HG03159 (cell line): ENCODE measurements at regions not wholly inside any gene's neighbourhood (a gene's known extent, or its start where the extent isn't known, plus 50 kb on each side); places are given as distances from the start of the nearest gene placed in this dataset.
"Not testable (repeated sequence)": the region's sequence is repeated elsewhere in the genome, so short reads cannot be mapped to it uniquely, and the experiment has no call there.

Experiments used
- ATAC-seq: cut with Tn5 transposase; IDR thresholded peaks from one replicate; pipeline ENCODE4 v1.9.1; 2021; ENCODE audit warnings: mild to moderate bottlenecking, moderate library complexity; ENCODE audit not compliant: unreplicated experiment

- no peak for ATAC-seq
These were observed 598.4 kb downstream of the CHSY3 start for GRCh38 chr5:130502702-130503101.

DNA sequence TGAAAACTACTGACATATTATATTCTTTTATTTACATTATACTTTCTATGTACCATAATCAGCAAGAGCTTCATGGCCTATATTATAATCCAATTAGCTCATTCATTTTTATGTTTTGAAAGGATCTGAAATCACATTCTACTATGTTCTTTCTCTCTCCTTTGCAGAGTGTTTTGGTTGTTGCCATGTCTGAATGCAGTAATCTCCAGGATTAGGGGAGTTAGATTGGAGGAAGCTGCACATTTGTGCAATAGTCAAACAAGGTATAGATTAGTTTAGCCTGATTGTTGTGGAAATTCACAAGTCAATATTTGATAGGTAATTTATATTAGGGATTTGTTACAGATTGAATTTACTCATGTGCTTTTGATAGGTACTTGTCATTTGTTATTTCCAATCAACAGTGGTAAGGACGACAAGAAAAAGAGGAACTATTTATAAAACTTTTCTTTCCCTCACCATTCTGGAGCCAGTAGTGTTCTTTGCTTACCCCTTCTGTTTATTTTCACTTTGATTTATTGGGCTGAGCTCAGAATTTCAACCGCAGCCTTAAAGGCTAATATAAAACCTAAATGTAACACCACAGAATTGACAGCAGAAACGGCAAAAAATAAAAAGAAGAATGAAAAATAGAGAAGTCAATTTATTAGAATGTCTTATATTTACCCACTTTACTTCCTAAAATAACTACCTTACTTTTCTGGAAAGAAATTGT is 597.0 kb downstream of the CHSY3 start:
- ATAC-seq: no peak

GRCh38 chr5:130500495-130500894 is 596.2 kb downstream of the CHSY3 start:
- ATAC-seq: not testable (repeated sequence)

DNA sequence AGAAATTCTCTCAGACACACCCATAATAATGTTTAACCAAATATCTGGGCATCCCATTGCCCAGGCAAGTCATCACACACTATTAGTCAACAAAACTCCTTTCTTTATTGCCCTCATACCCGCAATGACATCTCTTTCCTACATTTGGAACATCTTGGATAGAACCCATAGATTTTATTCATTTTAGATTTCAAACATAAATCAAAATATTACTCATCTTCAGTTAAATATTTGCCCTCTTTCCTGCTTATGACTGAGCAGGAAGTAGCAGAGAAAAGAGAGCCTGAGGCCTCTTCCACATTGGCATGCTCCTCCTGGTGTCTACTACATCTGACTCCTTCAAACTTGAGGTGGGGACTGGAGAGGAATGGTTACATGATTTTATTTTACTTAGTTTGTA is 592.0 kb downstream of the CHSY3 start:
- ATAC-seq: no peak

- ATAC-seq: no peak
These were observed 584.0 kb downstream of the CHSY3 start for GRCh38 chr5:130488252-130488651.

GRCh38 chr5:130479045-130479804 is 575.0 kb downstream of the CHSY3 start:
- ATAC-seq: no peak

- no peak for ATAC-seq
These were observed 572.1 kb downstream of the CHSY3 start for GRCh38 chr5:130476325-130476724.

- ATAC-seq: no peak
These were observed 558.3 kb downstream of the CHSY3 start for GRCh38 chr5:130462516-130462915.

DNA sequence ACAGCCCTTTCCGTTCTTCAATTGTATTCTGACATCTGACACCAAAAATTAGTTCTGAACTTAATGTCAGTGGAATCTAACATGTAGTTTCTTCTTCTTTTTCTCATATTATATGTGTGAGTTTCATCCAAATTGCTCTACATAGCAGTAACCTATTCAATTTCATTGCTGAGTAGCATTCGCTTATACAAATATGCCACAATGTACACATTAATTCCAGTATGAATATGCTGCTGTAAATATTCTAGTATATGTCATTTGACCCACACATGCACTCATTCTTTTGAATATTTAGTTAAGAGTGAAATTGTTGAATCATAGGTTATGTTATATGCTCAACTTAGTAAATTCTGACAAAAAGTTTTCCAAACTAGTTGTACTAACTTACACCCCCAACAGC is 550.9 kb downstream of the CHSY3 start:
- ATAC-seq: no peak

DNA sequence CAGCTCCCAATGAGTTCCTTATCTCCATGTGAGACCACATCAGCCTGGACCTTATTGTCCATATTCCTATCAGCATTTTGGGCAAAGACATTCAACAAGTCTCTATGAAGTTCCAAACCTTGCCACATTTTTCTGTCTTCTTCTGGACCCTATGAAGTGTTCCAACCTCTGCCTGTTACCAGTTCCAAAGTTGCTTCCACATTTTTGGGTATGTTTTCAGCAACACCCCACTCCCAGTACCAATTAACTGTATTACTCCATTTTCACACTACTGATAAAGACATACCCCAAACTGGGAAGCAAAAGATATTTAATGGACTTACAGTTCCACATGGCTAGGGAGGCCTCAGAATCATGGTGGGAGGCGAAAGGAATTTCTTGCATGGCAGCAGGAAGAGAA is 548.5 kb downstream of the CHSY3 start:
- no peak for ATAC-seq

DNA sequence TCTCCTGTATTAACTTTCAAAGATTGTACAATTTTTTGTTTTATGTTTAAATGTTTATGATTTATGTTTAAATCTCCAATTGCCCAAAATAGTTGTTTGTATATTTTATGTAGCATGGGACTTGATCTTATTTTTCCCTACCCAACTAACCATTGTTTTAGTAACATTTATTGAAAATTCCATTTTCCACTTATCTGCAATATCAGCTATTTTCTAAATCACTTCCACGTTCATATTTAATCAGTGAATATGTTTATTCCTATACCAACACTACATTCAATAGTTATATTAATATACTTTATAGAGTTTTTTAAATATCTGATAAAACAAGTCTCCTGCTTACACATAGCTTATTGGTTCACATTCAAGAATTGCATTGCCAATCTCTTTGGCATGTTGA is 532.2 kb downstream of the CHSY3 start:
- ATAC-seq: no peak

- ATAC-seq: no peak
These were observed 523.1 kb downstream of the CHSY3 start for GRCh38 chr5:130427222-130427955.

DNA sequence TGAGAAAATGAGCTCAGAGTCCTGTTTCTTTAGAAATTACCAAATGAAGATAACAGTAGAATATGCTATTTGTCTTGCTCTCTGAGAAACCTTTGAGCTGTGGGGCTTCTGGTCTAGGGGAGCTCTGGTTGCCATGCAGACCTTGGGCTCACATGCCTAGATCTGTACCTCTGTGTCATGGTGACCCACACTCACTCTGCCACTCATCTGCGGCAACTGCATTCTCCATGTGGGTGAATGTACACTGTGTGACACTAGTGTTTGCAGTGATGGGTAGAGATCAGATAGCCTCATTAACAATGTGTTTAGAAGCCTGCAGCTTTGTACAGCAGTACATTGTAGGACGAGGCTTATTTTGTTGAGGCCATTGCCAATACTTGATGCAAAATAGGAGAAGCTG is 521.2 kb downstream of the CHSY3 start:
- no peak for ATAC-seq

- no peak for ATAC-seq
These were observed 520.1 kb downstream of the CHSY3 start for GRCh38 chr5:130424341-130424740.

DNA sequence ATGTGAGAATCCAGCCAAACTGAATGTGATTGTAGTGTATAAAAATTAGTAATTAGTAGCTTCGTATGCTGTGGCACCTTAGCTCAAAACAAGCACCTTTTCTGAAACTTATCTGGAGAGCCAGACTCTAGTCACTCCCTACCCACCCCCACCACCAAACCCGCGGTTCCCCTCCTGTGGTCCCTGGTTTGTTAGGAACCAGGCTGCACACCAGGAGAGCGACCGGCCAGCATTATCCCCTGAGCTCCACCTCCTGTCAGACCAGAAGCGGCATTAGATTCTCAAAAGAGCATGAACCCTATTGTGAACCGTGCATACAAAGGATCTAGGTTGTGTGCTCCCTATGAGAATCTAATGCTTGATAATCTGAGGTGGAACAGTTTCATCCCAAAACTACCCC is 498.6 kb downstream of the CHSY3 start:
- ATAC-seq: no peak

- ATAC-seq: no peak
These were observed 495.8 kb downstream of the CHSY3 start for GRCh38 chr5:130400091-130400490.

GRCh38 chr5:130398825-130399224 is 494.6 kb downstream of the CHSY3 start:
- ATAC-seq: no peak

DNA sequence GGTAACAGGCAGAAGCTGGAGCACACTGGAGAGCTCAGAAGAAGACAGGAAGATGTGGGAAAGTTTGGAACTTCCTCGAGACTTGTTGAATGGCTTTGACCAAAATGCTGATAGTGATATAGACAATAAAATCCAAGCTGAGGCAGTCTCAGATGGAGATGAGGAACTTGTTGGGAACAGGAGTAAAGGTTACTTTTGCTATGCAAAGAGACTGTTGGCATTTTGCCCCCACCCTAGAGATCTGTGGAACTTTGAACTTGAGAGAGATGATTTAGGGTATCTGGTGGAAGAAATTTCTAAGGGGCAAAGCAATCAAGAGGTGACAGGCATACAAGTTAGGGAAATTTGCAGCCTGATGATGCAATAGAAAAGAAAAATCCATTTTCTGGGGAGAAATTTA is 493.5 kb downstream of the CHSY3 start:
- ATAC-seq: not testable (repeated sequence)

DNA sequence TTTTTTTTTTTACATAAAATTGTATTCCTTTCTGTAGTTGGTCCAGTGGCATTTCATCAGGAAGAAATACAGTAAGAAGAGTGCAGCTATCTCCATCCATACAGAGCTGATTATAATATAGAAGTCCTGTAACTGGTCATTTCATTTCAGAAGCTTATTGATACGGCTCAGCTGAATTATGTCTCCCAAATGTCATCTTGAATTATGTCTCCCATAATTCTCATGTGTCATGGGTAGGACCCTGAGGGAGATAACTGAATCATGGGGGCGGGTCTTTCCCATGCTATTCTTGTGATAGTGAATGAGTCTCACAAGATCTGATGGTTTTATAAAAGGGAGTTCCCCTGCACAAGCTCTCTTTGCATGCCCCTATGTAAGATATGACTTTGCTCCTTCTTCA is 492.9 kb downstream of the CHSY3 start:
- no peak for ATAC-seq

GRCh38 chr5:130391727-130392264 is 487.5 kb downstream of the CHSY3 start:
- not testable (repeated sequence) for ATAC-seq

DNA sequence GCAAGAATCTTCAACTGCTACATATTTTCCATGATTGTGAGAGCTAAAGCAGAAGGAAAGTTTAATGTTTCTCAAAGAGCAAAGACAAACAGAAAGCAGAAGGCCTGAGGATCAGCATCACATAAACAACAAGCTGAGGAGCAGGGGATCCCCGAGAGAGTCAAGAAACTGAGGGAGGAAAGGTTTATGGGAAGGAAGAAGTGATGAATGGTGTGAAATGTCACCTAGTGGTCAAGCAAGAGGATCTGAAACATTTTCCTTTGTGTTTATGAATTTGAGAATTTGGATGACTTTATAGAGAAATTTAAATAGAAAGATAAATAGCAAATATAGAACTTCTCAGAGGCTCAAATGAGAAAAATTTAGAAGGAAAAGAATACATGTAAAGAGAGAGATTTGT is 481.9 kb downstream of the CHSY3 start:
- ATAC-seq: no peak

- no peak for ATAC-seq
These were observed 481.4 kb downstream of the CHSY3 start for GRCh38 chr5:130385656-130386055.
